ENCODE measurements at regions not wholly inside any gene's neighbourhood (a gene's known extent, or its start where the extent isn't known, plus 50 kb on each side); places are given as distances from the start of the nearest gene placed in this dataset.

- CTCF ChIA-PET = interaction anchor here (1.0 kb wide), 1 partner anchor 10 kb away, joined by 3 read pairs; no protein-coding TSS in a partner anchor
- Histone ChIP-seq H3K4me2 (no peak overlapping the region), H3K9me3 (no peaks in the 10 kb centered on the region), H3K4me3 (no peak overlapping the region), H3K4me1 (no peaks in the 10 kb centered on the region), H3K27ac (no peak overlapping the region)
- 24% methylated on average over 5 of the region's 5 CpGs for WGBS (ENCODE audit: missing lambda C conversion rate)
- FAIRE-seq (no peak), DNase-seq (ENCODE audit: low read depth in 1 of 2, low spot score in 1 of 2) (no peak), ATAC-seq (0 out of 6 replicates have a peak, but pooled peaks of 1 of the 2 experiments have one; percentile 28)
- POLR2A ChIA-PET = no interaction called here
- TF ChIP-seq NR3C1 (IDR thresholded peaks at IDR 0.05) (no peak), SMC3 (IDR thresholded peaks at IDR 0.05) (no peak), CBX2 (IDR thresholded peaks at IDR 0.05; ENCODE audit: borderline replicate concordance, low read depth) (no peak), NFE2L2 (conservative IDR thresholded peaks at IDR 0.05; ENCODE audit: low read length) (no peak), ESRRA (IDR thresholded peaks at IDR 0.05; ENCODE audit: borderline replicate concordance, low read length) (no peak), PHF8 (IDR thresholded peaks at IDR 0.05; ENCODE audit: borderline replicate concordance, low read depth) (no peak), FOSB (CRISPR knock-in tag; IDR thresholded peaks at IDR 0.05) (no peak), ELK1 (IDR thresholded peaks at IDR 0.05; ENCODE audit: low read depth, low read length) (no peak), EHF (CRISPR knock-in tag; IDR thresholded peaks at IDR 0.05) (no peak), HOXB5 (CRISPR knock-in tag; IDR thresholded peaks at IDR 0.05) (no peak), JUN (IDR thresholded peaks at IDR 0.05) (no peak), RARB (CRISPR knock-in tag; IDR thresholded peaks at IDR 0.05) (no peak)
Measured at GRCh38 chr20:4415281-4415680, 166.2 kb upstream of the ADRA1D start.

GRCh38 chr20:4413314-4414049 is 164.4 kb upstream of the ADRA1D start:
- Histone ChIP-seq H3K4me2 (no peak overlapping the region), H3K4me3 (no peak overlapping the region), H3K4me1 (no peaks in the 10 kb centered on the region), H3K27ac (no peak overlapping the region), H3K9me3 (no peaks in the 10 kb centered on the region)
- FAIRE-seq (no peak), ATAC-seq (peak; percentile 36 to 49; a peak in 3 of 6 replicates), DNase-seq (ENCODE audit: low read depth in 1 of 2, low spot score in 1 of 2) (no peak)
- TF ChIP-seq POLR2A (IDR thresholded peaks at IDR 0.05; ENCODE audit: low read length) = no peak
- POLR2A ChIA-PET = no interaction called here
- WGBS (ENCODE audit: missing lambda C conversion rate) = 49% methylated on average over 8 of the region's 8 CpGs
- CTCF ChIA-PET = interaction anchor here (0.8 to 1.6 kb wide), 6 partner anchors 8 to 84 kb away, joined by 3 to 5 read pairs (median 3); no protein-coding TSS in a partner anchor

- ATAC-seq (no peak), DNase-seq (ENCODE audit: low read depth in 1 of 2, low spot score in 1 of 2) (no peak), FAIRE-seq (no peak)
- Histone ChIP-seq H3K27ac (no peak overlapping the region), H3K9me3 (no peaks in the 10 kb centered on the region), H3K4me3 (no peak overlapping the region), H3K4me2 (no peak overlapping the region), H3K4me1 (no peaks in the 10 kb centered on the region)
- WGBS (ENCODE audit: missing lambda C conversion rate) = 72% methylated on average over 1 of the region's 1 CpG
- ChIA-PET POLR2A (no interaction called here), CTCF (interaction anchor here (1.2 to 1.6 kb wide), 2 partner anchors 45 to 80 kb away, joined by 3 to 4 read pairs; no protein-coding TSS in a partner anchor)
- TF ChIP-seq CHD2 (IDR thresholded peaks at IDR 0.05; ENCODE audit: low read length, partially characterized antibody) (no peak), JUNB (IDR thresholded peaks at IDR 0.05) (no peak), RARB (CRISPR knock-in tag; IDR thresholded peaks at IDR 0.05) (no peak), EHMT2 (IDR thresholded peaks at IDR 0.05; ENCODE audit: low read depth) (no peak), ZNF302 (CRISPR knock-in tag; IDR thresholded peaks at IDR 0.05) (no peak), GATA3 (IDR thresholded peaks at IDR 0.05; ENCODE audit: borderline replicate concordance) (no peak), RCOR1 (IDR thresholded peaks at IDR 0.05; ENCODE audit: low read depth, low read length) (no peak), BCL3 (IDR thresholded peaks at IDR 0.05) (no peak), NPAS2 (CRISPR knock-in tag; IDR thresholded peaks at IDR 0.05; ENCODE audit: borderline replicate concordance) (no peak), POLR2AphosphoS2 (conservative IDR thresholded peaks at IDR 0.05; ENCODE audit: low read length) (no peak), ESRRA (IDR thresholded peaks at IDR 0.05; ENCODE audit: borderline replicate concordance, low read length) (no peak), HDAC2 (IDR thresholded peaks at IDR 0.05) (no peak), KDM1A (IDR thresholded peaks at IDR 0.05; ENCODE audit: low read depth) (no peak), FOSB (CRISPR knock-in tag; IDR thresholded peaks at IDR 0.05) (no peak), USF2 (IDR thresholded peaks at IDR 0.05) (no peak)
Measured at GRCh38 chr20:4412216-4412615, 163.1 kb upstream of the ADRA1D start.

Measured in A549 (cell line).